Keratinocyte (primary cell): ENCODE measurements at regions not wholly inside any gene's neighbourhood (a gene's known extent, or its start where the extent isn't known, plus 50 kb on each side); places are given as distances from the start of the nearest gene placed in this dataset.

Experiments used
- CTCF ChIP-seq, 3 experiments: IDR thresholded peaks in 1 of 3; conservative IDR thresholded peaks in 1 of 3; optimal IDR thresholded peaks in 1 of 3; 2 replicates in 2 of 3; 3 replicates in 1 of 3; pipeline versions ENCODE3 to v1.5.1; 2011; ENCODE audit warnings: low read length in 3 of 3, mild to moderate bottlenecking in 3 of 3, moderate library complexity in 2 of 3, control low read depth in 1 of 3, inconsistent platforms in 1 of 3; ENCODE audit not compliant: insufficient read depth in 2 of 3; ENCODE audit errors: extremely low read depth in 1 of 3
- EZH2 ChIP-seq: IDR thresholded peaks from one replicate; pipeline ENCODE4 v1.6.1; 2012; ENCODE audit warnings: inconsistent platforms, mild to moderate bottlenecking, low read length, moderate library complexity

- no peak for TF ChIP-seq EZH2
- no peak for TF ChIP-seq CTCF (optimal IDR thresholded peaks at IDR 0.05 in 1 of 3, IDR thresholded peaks at IDR 0.05 in 1 of 3, conservative IDR thresholded peaks at IDR 0.05 in 1 of 3; ENCODE audit: extremely low read depth in 1 of 3, insufficient read depth in 2 of 3, low read length in 3 of 3)
Measured at GRCh38 chr2:145702305-145702704, 1182.4 kb upstream of the ZEB2 start.
